ENCODE measurements at regions not wholly inside any gene's neighbourhood (a gene's known extent, or its start where the extent isn't known, plus 50 kb on each side); places are given as distances from the start of the nearest gene placed in this dataset.
A peak's percentile ranks its signal among the peaks of the same experiment; 100 is the strongest.

GRCh38 chr16:65490286-65490685 is 368.4 kb upstream of the CDH11 start:
- DNase-seq (ENCODE audit: low read depth) = peak; percentile 5

GRCh38 chr16:65489531-65490023 is 367.7 kb upstream of the CDH11 start:
- no peak for DNase-seq (ENCODE audit: low read depth)

GRCh38 chr16:65487231-65487630 is 365.4 kb upstream of the CDH11 start:
- DNase-seq (ENCODE audit: low read depth) = no peak

GRCh38 chr16:65481956-65482355 is 360.1 kb upstream of the CDH11 start:
- no peak for DNase-seq (ENCODE audit: low read depth)

- DNase-seq (ENCODE audit: low read depth) = no peak
Measured at GRCh38 chr16:65480281-65481091, 358.6 kb upstream of the CDH11 start.

- DNase-seq (ENCODE audit: low read depth) = no peak
Measured at GRCh38 chr16:65476448-65476955, 354.6 kb upstream of the CDH11 start.

GRCh38 chr16:65473699-65474098 is 351.8 kb upstream of the CDH11 start:
- DNase-seq (ENCODE audit: low read depth) = no peak

GRCh38 chr16:65469116-65469515 is 347.3 kb upstream of the CDH11 start:
- DNase-seq (ENCODE audit: low read depth) = no peak

- DNase-seq (ENCODE audit: low read depth) = no peak
Measured at GRCh38 chr16:65468133-65468532, 346.3 kb upstream of the CDH11 start.

- DNase-seq (ENCODE audit: low read depth) = peak; percentile 26
Measured at GRCh38 chr16:65463652-65464260, 341.9 kb upstream of the CDH11 start.

- DNase-seq (ENCODE audit: low read depth) = no peak
Measured at GRCh38 chr16:65457084-65457483, 335.2 kb upstream of the CDH11 start.

- DNase-seq (ENCODE audit: low read depth) = no peak
Measured at GRCh38 chr16:65455761-65456160, 333.9 kb upstream of the CDH11 start.

GRCh38 chr16:65453646-65454045 is 331.8 kb upstream of the CDH11 start:
- DNase-seq (ENCODE audit: low read depth) = no peak

- no peak for DNase-seq (ENCODE audit: low read depth)
Measured at GRCh38 chr16:65449526-65449925, 327.7 kb upstream of the CDH11 start.

- DNase-seq (ENCODE audit: low read depth) = peak; percentile 65
Measured at GRCh38 chr16:65446427-65446826, 324.6 kb upstream of the CDH11 start.

GRCh38 chr16:65445313-65446260 is 323.7 kb upstream of the CDH11 start:
- no peak for DNase-seq (ENCODE audit: low read depth)

GRCh38 chr16:65441501-65441900 is 319.6 kb upstream of the CDH11 start:
- DNase-seq (ENCODE audit: low read depth) = peak; percentile 59

GRCh38 chr16:65429504-65430181 is 307.8 kb upstream of the CDH11 start:
- no peak for DNase-seq (ENCODE audit: low read depth)

GRCh38 chr16:65426484-65426883 is 304.6 kb upstream of the CDH11 start:
- no peak for DNase-seq (ENCODE audit: low read depth)

- no peak for DNase-seq (ENCODE audit: low read depth)
Measured at GRCh38 chr16:65422934-65423333, 301.1 kb upstream of the CDH11 start.

GRCh38 chr16:65421596-65421995 is 299.7 kb upstream of the CDH11 start:
- no peak for DNase-seq (ENCODE audit: low read depth)

Data from myocyte (in vitro differentiated cells).